ENCODE measurements at regions not wholly inside any gene's neighbourhood (a gene's known extent, or its start where the extent isn't known, plus 50 kb on each side); places are given as distances from the start of the nearest gene placed in this dataset.
A peak's percentile ranks its signal among the peaks of the same experiment; 100 is the strongest.

DNA sequence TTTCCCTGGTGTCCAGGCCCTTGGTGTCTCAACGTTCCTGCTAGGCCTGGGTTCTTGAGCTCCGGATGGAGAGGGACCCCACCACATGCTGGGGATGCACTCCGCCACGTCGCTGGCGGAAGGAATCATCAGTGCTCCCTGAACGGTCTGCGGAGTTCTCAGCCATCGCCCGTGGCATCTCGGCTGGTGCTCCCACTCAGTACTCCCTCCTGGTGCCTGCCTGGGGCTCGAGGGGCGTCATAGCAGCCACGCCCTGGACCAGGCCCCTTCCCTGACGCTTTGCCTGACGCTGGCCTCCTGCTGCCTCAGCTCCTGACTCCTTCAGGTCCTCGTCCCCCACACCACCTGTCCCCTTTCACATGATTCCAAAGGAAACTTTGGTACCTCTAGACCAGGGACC, 95.9 kb upstream of the CIBAR2 start:
- no peak overlapping the region for H3K56ac ChIP-seq (ENCODE audit: insufficient read length, low read depth, low read length)
- H3K23ac ChIP-seq (ENCODE audit: insufficient read length, low read depth, low read length), result no peak overlapping the region
- no peak overlapping the region for H3K27ac ChIP-seq (ENCODE audit: insufficient read length, low read depth, low read length)
- H3K18ac ChIP-seq (ENCODE audit: insufficient read length, low read depth, low read length), result no peak overlapping the region
- no peak overlapping the region for H3K4ac ChIP-seq (ENCODE audit: low read depth, low read length)
- H3K14ac ChIP-seq (ENCODE audit: insufficient read depth, low read length), result peak overlapping the region; percentile 17; the same call in 1 of the 2 replicates
- Mint-ChIP-seq H3K27ac (no peak overlapping the region), H3K4me3 (0 out of 5 replicates have a peak overlapping the region, but pooled peaks of 1 of the 2 experiments have one; percentile 38), H3K4me1 (peaks cover 27 to 44% of the 10 kb centered on the region in 2 experiments), H3K27me3 (ENCODE audit: low read depth) (no peaks in the 10 kb centered on the region), H3K36me3 (ENCODE audit: insufficient read depth in 1 of 3, low read depth in 3 of 3) (0 out of 7 replicates have a peak, but pooled peaks cover 0 to 4% (median 0%) of the 10 kb centered on the region in 3 experiments), H3K9me3 (no peaks in the 10 kb centered on the region)
- H2BK5ac ChIP-seq (ENCODE audit: insufficient read length, low read length), result no peak overlapping the region
- H4K20me1 ChIP-seq (ENCODE audit: control insufficient read depth, insufficient read depth, insufficient read length), result no peaks in the 10 kb centered on the region
- no peak overlapping the region for H2BK20ac ChIP-seq (ENCODE audit: low read depth, low read length, poor library complexity, severe bottlenecking)
- WGBS (ENCODE audit: extremely low coverage, insufficient read length, low lambda C conversion rate), result no CpG with 5 or more reads among the region's 17 CpGs
- no peak overlapping the region for H4K5ac ChIP-seq (ENCODE audit: insufficient read length, low read depth, low read length)
- no peak overlapping the region for H3K4me2 ChIP-seq (ENCODE audit: insufficient read depth, insufficient read length, low read length)
- no peak overlapping the region for H2AK5ac ChIP-seq (ENCODE audit: insufficient read length, low read length)
- H2BK15ac ChIP-seq (ENCODE audit: low read depth, low read length), result no peak overlapping the region
- DNase-seq, result no peak
- no peak overlapping the region for H4K91ac ChIP-seq (ENCODE audit: insufficient read length, low read depth, low read length)
- H3T11ph ChIP-seq (ENCODE audit: low read length), result no peak overlapping the region
- H3K9ac ChIP-seq (ENCODE audit: extremely low read depth, insufficient read length, low read length), result no peak overlapping the region
- TF ChIP-seq, protein P1, sequence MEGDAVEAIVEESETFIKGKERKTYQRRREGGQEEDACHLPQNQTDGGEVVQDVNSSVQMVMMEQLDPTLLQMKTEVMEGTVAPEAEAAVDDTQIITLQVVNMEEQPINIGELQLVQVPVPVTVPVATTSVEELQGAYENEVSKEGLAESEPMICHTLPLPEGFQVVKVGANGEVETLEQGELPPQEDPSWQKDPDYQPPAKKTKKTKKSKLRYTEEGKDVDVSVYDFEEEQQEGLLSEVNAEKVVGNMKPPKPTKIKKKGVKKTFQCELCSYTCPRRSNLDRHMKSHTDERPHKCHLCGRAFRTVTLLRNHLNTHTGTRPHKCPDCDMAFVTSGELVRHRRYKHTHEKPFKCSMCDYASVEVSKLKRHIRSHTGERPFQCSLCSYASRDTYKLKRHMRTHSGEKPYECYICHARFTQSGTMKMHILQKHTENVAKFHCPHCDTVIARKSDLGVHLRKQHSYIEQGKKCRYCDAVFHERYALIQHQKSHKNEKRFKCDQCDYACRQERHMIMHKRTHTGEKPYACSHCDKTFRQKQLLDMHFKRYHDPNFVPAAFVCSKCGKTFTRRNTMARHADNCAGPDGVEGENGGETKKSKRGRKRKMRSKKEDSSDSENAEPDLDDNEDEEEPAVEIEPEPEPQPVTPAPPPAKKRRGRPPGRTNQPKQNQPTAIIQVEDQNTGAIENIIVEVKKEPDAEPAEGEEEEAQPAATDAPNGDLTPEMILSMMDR (conservative IDR thresholded peaks at IDR 0.05), result no peak
- no peaks in the 10 kb centered on the region; the same call in 1 of the 2 replicates for H3K79me2 ChIP-seq (ENCODE audit: insufficient read depth, low read length)
- no peaks in the 10 kb centered on the region for H3K4me1 ChIP-seq (ENCODE audit: insufficient read depth, low read length)
- no peaks in the 10 kb centered on the region for H3K9me3 ChIP-seq (ENCODE audit: control insufficient read depth, low read depth, low read length)
- H4K8ac ChIP-seq (replicated peaks; ENCODE audit: insufficient read length, low read depth, low read length), result no peak overlapping the region
- H3K79me1 ChIP-seq (ENCODE audit: insufficient read depth, low read depth, low read length, poor library complexity, severe bottlenecking), result no peaks in the 10 kb centered on the region
- H2BK12ac ChIP-seq (ENCODE audit: insufficient read length, low read depth, low read length), result no peak overlapping the region
- H2AFZ ChIP-seq (ENCODE audit: low read length), result no peak overlapping the region
- no peaks in the 10 kb centered on the region for H3K27me3 ChIP-seq (ENCODE audit: insufficient read depth, low read length)
- peaks cover 3% of the 10 kb centered on the region for H3K23me2 ChIP-seq (ENCODE audit: insufficient read length, low read depth, low read length, poor library complexity, severe bottlenecking)
- no peak overlapping the region for H2BK120ac ChIP-seq (ENCODE audit: low read depth, low read length, poor library complexity, severe bottlenecking)

Data from H9 (cell line).